ENCODE measurements at regions not wholly inside any gene's neighbourhood (a gene's known extent, or its start where the extent isn't known, plus 50 kb on each side); places are given as distances from the start of the nearest gene placed in this dataset.

- no peak overlapping the region for H2BK20ac ChIP-seq (ENCODE audit: low read depth, low read length, poor library complexity, severe bottlenecking)
- no peak for TF ChIP-seq CTCF (conservative IDR thresholded peaks at IDR 0.05)
- no peak overlapping the region for H2BK5ac ChIP-seq (ENCODE audit: insufficient read length, low read length)
- no peak overlapping the region for H3T11ph ChIP-seq (ENCODE audit: low read length)
- no peak for DNase-seq
- Mint-ChIP-seq H3K4me3 (no peak overlapping the region), H3K27ac (no peak overlapping the region), H3K9me3 (peaks cover 0 to 3% of the 10 kb centered on the region in 2 experiments; a peak in 1 of 5 replicates), H3K36me3 (ENCODE audit: insufficient read depth in 1 of 3, low read depth in 3 of 3) (no peaks in the 10 kb centered on the region), H3K27me3 (ENCODE audit: low read depth) (no peaks in the 10 kb centered on the region), H3K4me1 (peaks cover 11 to 12% of the 10 kb centered on the region in 2 experiments)
- no peak overlapping the region for H4K91ac ChIP-seq (ENCODE audit: insufficient read length, low read depth, low read length)
- H3K4me2 ChIP-seq (ENCODE audit: insufficient read depth, insufficient read length, low read length) = no peak overlapping the region
- H3K27ac ChIP-seq (ENCODE audit: insufficient read length, low read depth, low read length) = no peak overlapping the region
- H3K56ac ChIP-seq (ENCODE audit: insufficient read length, low read depth, low read length) = no peak overlapping the region
- no peaks in the 10 kb centered on the region for H3K23me2 ChIP-seq (ENCODE audit: insufficient read length, low read depth, low read length, poor library complexity, severe bottlenecking)
- H2AFZ ChIP-seq (ENCODE audit: low read length) = no peak overlapping the region
- no peaks in the 10 kb centered on the region for H3K79me2 ChIP-seq (ENCODE audit: insufficient read depth, low read length)
- no peak overlapping the region for H3K9ac ChIP-seq (ENCODE audit: extremely low read depth, insufficient read length, low read length)
- H3K23ac ChIP-seq (ENCODE audit: insufficient read length, low read depth, low read length) = no peak overlapping the region
- no peak overlapping the region for H3K14ac ChIP-seq (ENCODE audit: insufficient read depth, low read length)
- H2BK120ac ChIP-seq (ENCODE audit: low read depth, low read length, poor library complexity, severe bottlenecking) = no peak overlapping the region
- no peaks in the 10 kb centered on the region for H3K79me1 ChIP-seq (ENCODE audit: insufficient read depth, low read depth, low read length, poor library complexity, severe bottlenecking)
- no peak overlapping the region for H2AK5ac ChIP-seq (ENCODE audit: insufficient read length, low read length)
- H4K5ac ChIP-seq (ENCODE audit: insufficient read length, low read depth, low read length) = no peak overlapping the region
- H4K8ac ChIP-seq (replicated peaks; ENCODE audit: insufficient read length, low read depth, low read length) = no peak overlapping the region
- WGBS (ENCODE audit: extremely low coverage, insufficient read length, low lambda C conversion rate) = no CpG with 5 or more reads among the region's 6 CpGs
- H3K4me1 ChIP-seq (ENCODE audit: insufficient read depth, low read length) = peaks cover 3% of the 10 kb centered on the region; the same call in 1 of the 2 replicates
- no peak overlapping the region for H2BK15ac ChIP-seq (ENCODE audit: low read depth, low read length)
- no peaks in the 10 kb centered on the region for H4K20me1 ChIP-seq (ENCODE audit: control insufficient read depth, insufficient read depth, insufficient read length)
- H2BK12ac ChIP-seq (ENCODE audit: insufficient read length, low read depth, low read length) = no peak overlapping the region
- no peaks in the 10 kb centered on the region for H3K27me3 ChIP-seq (ENCODE audit: insufficient read depth, low read length)
- no peak overlapping the region for H3K4ac ChIP-seq (ENCODE audit: low read depth, low read length)
- H3K18ac ChIP-seq (ENCODE audit: insufficient read length, low read depth, low read length) = no peak overlapping the region
- H3K9me3 ChIP-seq (ENCODE audit: control insufficient read depth, low read depth, low read length) = no peaks in the 10 kb centered on the region
Observed at GRCh38 chr3:73924048-73924447, 299.3 kb upstream of the PDZRN3 start.

Measured in H9 (cell line).